BLaER1 (cell line): ENCODE measurements at regions not wholly inside any gene's neighbourhood (a gene's known extent, or its start where the extent isn't known, plus 50 kb on each side); places are given as distances from the start of the nearest gene placed in this dataset.

Experiments used
- H3K27ac ChIP-seq: shearing (Covaris generic); formaldehyde crosslinking; 2 replicates; pipeline ENCODE4 v1.8.1; 2022
- H3K27me3 ChIP-seq: shearing (Covaris generic); formaldehyde crosslinking; 2 replicates; pipeline ENCODE4 v1.8.1; 2022
- H3K36me3 ChIP-seq: shearing (Covaris generic); formaldehyde crosslinking; 2 replicates; pipeline ENCODE4 v1.8.1; 2022
- H3K4me1 ChIP-seq: shearing (Covaris generic); formaldehyde crosslinking; 2 replicates; pipeline ENCODE4 v1.8.1; 2022
- H3K4me2 ChIP-seq: shearing (Covaris generic); formaldehyde crosslinking; 2 replicates; pipeline ENCODE4 v1.8.1; 2022
- H3K4me3 ChIP-seq: shearing (Covaris generic); formaldehyde crosslinking; 2 replicates; pipeline ENCODE4 v1.8.1; 2022
- H3K9ac ChIP-seq: shearing (Covaris generic); formaldehyde crosslinking; 2 replicates; pipeline ENCODE4 v1.8.1; 2022
- H3K9me3 ChIP-seq: shearing (Covaris generic); formaldehyde crosslinking; 2 replicates; pipeline ENCODE4 v1.8.1; 2022
- H4K20me1 ChIP-seq: shearing (Covaris generic); formaldehyde crosslinking; 2 replicates; pipeline ENCODE4 v1.8.1; 2022
- Cebpa-rat ChIP-seq: shearing (Covaris generic); IDR thresholded peaks from 2 replicates; pipeline ENCODE4 v1.8.1; 2022

DNA sequence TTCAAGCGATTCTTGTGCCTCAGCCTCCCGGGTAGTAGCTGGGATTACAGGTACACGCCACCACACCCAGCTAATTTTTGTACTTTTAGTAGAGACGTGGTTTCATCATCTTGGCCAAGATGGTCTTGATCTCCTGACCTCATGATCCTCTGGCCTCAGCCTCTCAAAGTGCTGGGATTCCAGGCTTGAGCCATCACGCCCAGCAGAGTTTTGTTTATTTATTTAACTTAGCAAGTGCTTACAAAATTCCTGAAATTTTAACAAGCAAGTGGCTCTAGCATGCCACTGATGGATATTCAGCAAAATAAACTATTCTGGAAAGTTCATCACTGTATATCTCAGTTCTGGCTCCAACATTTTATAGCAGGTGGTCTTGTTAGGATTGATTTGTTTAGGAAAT is 585.9 kb downstream of the OTOL1 start:
- Histone ChIP-seq H3K36me3 (no peaks in the 10 kb centered on the region), H4K20me1 (no peaks in the 10 kb centered on the region), H3K27ac (no peak overlapping the region), H3K4me1 (no peaks in the 10 kb centered on the region), H3K4me3 (no peak overlapping the region), H3K9me3 (no peaks in the 10 kb centered on the region), H3K27me3 (no peaks in the 10 kb centered on the region), H3K9ac (no peak overlapping the region), H3K4me2 (no peak overlapping the region)
- TF ChIP-seq Cebpa-rat: no peak

DNA sequence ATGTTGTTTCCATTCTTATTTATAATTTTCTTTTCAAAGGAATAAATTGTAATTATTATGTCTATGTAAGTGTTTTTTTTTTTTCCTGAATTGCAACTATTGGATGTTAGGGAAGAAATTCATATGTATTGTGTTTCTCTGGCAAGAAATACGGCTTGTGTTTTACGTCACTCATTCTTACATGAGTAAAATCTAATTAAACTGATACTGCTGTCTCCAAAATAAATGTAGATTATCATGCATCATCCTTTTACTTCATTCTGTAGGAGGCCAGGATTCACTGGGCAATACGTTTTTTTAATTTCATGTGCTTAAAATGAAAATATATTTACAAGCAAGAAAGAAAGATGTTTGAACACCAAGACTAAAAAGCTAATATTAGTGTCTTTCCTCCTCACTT is 590.8 kb downstream of the OTOL1 start:
- Histone ChIP-seq H3K27ac (no peak overlapping the region), H3K4me3 (no peak overlapping the region), H3K4me1 (no peaks in the 10 kb centered on the region), H3K9ac (no peak overlapping the region), H3K36me3 (no peaks in the 10 kb centered on the region), H4K20me1 (no peaks in the 10 kb centered on the region), H3K4me2 (no peak overlapping the region), H3K27me3 (no peaks in the 10 kb centered on the region), H3K9me3 (no peaks in the 10 kb centered on the region)
- no peak for TF ChIP-seq Cebpa-rat

DNA sequence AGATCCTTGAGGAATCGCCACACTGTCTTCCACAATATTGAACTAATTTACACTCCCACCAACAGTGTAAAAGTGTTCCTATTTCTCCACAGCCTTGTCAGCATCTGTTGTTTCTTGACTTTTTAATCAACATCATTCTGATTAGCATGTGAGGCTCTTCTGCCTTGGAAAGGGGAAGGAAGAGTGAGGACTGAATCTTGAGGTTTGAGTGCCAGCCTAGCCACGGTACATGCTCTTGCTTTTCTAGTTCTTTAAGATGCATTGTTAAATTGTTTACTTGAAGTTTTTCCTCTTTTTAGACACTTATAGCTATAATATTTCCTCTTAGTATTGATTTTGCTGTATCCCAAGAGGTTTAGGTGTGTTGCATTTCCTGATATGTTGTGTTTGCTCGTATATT is 596.1 kb downstream of the OTOL1 start:
- H3K27me3 ChIP-seq: no peaks in the 10 kb centered on the region
- no peak overlapping the region for H3K4me3 ChIP-seq
- no peak for TF ChIP-seq Cebpa-rat

DNA sequence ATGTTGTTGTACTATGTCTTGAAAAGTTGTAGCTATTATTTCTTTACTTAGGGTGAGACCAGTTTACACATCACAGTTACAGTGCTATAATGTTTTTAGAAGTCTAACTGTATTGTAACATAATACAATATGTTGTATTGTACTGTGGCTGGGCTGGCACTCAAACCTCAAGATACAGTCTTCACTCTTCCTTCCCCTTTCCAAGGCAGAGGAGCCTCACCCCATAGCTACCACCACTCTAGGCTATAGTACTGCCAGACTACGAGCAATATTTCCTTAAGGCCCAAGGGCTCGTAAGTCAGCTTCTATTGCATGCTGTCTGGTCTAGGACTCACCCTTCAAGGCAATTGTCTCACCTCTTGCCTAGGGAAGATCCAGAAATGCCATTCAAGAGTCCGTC is 597.7 kb downstream of the OTOL1 start:
- Histone ChIP-seq H3K9ac (no peak overlapping the region), H3K36me3 (no peaks in the 10 kb centered on the region), H3K4me1 (no peaks in the 10 kb centered on the region), H3K4me2 (no peak overlapping the region), H3K27ac (no peak overlapping the region), H4K20me1 (no peaks in the 10 kb centered on the region), H3K27me3 (no peaks in the 10 kb centered on the region), H3K9me3 (no peaks in the 10 kb centered on the region), H3K4me3 (no peak overlapping the region)
- no peak for TF ChIP-seq Cebpa-rat

More for the DNA sequence above, 596.1 kb downstream of the OTOL1 start:
- Histone ChIP-seq H4K20me1 (no peaks in the 10 kb centered on the region), H3K4me1 (no peaks in the 10 kb centered on the region), H3K27ac (no peak overlapping the region), H3K9me3 (no peaks in the 10 kb centered on the region), H3K4me2 (no peak overlapping the region), H3K9ac (no peak overlapping the region), H3K36me3 (no peaks in the 10 kb centered on the region)

DNA sequence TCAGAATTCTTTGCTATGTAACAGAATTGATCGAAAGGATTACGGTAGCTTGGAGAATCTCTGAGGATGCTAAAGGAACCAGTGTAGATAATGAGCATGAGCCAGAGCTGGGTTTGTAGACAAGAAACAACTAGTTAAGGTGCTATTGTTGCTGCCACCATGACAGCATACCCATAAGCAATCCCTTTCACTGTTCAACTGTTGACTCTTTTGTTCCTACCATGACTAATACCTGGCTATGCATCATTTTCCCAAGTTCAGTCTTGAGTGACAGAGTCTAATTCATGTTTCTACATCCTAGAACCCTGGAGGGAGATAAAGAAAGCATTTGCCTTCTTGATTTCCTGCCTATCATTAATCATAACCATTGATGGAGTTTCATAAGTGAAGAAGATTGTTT is 600.3 kb downstream of the OTOL1 start:
- Histone ChIP-seq H3K4me2 (no peak overlapping the region), H3K9me3 (no peaks in the 10 kb centered on the region), H3K9ac (no peak overlapping the region), H3K27ac (no peak overlapping the region), H3K4me3 (no peak overlapping the region), H3K27me3 (no peaks in the 10 kb centered on the region), H3K36me3 (no peaks in the 10 kb centered on the region), H3K4me1 (no peaks in the 10 kb centered on the region), H4K20me1 (no peaks in the 10 kb centered on the region)
- no peak for TF ChIP-seq Cebpa-rat

DNA sequence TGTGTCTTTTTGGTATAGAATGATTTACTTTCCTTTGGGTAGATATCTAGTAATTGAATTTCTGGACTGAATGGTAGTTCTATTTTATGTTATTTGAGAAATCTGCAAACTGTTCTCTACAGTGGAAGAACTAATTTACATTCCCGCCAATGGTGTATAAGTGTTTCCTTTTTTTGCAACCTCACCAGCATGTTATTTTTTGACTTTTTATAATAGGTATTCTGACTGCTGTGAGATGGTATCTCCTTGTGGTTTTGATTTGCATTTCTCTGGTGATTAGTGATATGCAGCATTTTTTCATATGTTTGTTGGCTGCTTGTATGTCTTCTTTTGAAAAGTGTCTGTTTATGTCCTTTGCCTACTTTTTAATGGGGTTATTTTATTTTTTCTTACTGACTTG is 607.2 kb downstream of the OTOL1 start:
- Histone ChIP-seq H3K4me1 (no peaks in the 10 kb centered on the region), H3K4me2 (no peak overlapping the region), H4K20me1 (no peaks in the 10 kb centered on the region), H3K4me3 (no peak overlapping the region), H3K27ac (no peak overlapping the region), H3K9me3 (no peaks in the 10 kb centered on the region), H3K36me3 (no peaks in the 10 kb centered on the region), H3K9ac (no peak overlapping the region), H3K27me3 (no peaks in the 10 kb centered on the region)
- no peak for TF ChIP-seq Cebpa-rat

DNA sequence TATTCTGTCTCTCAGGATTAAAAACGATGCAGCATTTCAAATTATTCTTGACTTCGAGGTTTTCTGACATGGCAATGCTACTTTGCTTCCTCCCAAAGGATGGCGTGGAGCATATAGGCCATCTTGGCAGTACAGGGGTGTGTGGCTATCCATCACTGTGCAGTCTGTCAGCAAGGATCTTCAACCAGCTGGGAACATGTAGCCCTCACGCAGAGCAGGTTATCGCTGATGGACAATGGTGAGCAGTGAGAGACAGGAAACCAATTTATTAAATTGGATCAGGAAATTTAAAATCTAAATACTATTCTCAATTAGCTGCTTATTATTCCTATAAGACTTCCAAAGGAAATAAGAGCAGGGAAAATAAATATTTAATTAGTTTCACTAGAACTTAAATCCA is 615.3 kb downstream of the OTOL1 start:
- Histone ChIP-seq H3K27me3 (no peaks in the 10 kb centered on the region), H3K9me3 (no peaks in the 10 kb centered on the region), H3K27ac (no peak overlapping the region), H4K20me1 (no peaks in the 10 kb centered on the region), H3K9ac (no peak overlapping the region), H3K4me3 (no peak overlapping the region), H3K4me2 (no peak overlapping the region), H3K36me3 (no peaks in the 10 kb centered on the region), H3K4me1 (no peaks in the 10 kb centered on the region)
- TF ChIP-seq Cebpa-rat: no peak

DNA sequence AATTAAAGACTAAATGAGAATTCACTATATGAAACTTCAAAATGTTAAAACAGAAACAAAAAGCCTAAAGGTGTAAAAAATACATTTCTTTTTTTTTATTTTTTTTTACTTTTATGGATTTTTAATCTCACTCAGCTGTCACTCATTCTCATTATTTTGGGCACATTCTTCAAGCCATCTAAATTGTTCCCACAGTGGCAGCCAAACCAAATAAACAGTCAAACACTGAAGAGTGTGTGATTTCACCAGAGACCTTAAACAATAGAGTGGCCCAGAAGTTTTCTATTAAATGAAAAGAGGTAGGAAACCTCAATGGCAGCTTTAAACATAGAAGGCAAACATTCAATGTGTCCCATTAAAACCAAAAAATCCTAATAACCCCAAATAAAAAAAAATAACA is 616.1 kb downstream of the OTOL1 start:
- H3K9ac ChIP-seq: no peak overlapping the region
- no peak overlapping the region for H3K4me3 ChIP-seq
- H3K4me1 ChIP-seq: no peaks in the 10 kb centered on the region
- H3K9me3 ChIP-seq: no peaks in the 10 kb centered on the region
- no peak for TF ChIP-seq Cebpa-rat
- H3K36me3 ChIP-seq: no peaks in the 10 kb centered on the region
- no peaks in the 10 kb centered on the region for H4K20me1 ChIP-seq
- H3K4me2 ChIP-seq: no peak overlapping the region
- no peaks in the 10 kb centered on the region for H3K27me3 ChIP-seq
- H3K27ac ChIP-seq: no peak overlapping the region

DNA sequence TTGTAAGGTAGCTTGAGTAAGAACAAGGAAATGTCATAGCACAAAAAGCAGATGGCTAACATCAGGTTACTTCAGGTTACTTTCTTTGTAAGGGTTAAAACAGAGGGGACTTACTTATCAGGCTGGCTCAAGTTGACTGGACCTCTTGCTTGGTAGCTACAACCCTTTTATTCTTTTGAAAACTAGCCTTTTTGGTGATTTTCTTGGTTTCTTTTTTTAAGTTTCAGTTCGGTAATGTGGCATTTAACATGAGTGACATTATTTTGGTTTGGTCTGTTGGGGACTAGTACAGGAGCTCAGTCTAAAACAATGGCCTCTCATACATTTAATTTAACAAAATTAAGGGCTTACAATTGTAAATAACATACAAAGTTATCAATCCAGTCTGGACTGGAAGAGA is 621.4 kb downstream of the OTOL1 start:
- TF ChIP-seq Cebpa-rat: no peak
- H3K4me3 ChIP-seq: no peak overlapping the region
- H3K9me3 ChIP-seq: no peaks in the 10 kb centered on the region
- H3K27me3 ChIP-seq: no peaks in the 10 kb centered on the region
- no peaks in the 10 kb centered on the region for H3K4me1 ChIP-seq
- no peak overlapping the region for H3K27ac ChIP-seq
- no peak overlapping the region for H3K4me2 ChIP-seq
- no peak overlapping the region for H3K9ac ChIP-seq
- no peaks in the 10 kb centered on the region for H3K36me3 ChIP-seq
- H4K20me1 ChIP-seq: no peaks in the 10 kb centered on the region

DNA sequence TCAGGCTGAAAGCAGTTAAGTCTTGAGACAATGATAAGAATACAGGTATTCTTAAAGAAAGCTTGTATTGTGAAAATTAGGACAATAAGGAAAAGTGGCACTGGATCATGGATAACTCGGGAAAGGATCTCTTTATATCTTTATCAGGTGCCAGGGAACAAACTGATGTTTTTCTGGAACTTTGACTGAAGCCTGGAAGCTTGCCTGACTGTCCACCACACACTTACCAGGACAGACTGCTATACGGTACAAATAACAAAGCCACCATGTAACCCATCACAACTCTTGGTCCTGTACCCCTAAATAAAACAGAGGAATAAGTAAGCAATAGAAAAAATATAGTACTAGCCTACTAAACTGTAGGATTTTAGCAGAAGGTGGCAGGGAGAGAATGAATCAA is 623.0 kb downstream of the OTOL1 start:
- Histone ChIP-seq H3K27me3 (no peaks in the 10 kb centered on the region), H4K20me1 (no peaks in the 10 kb centered on the region), H3K4me3 (no peak overlapping the region), H3K4me2 (no peak overlapping the region), H3K4me1 (no peaks in the 10 kb centered on the region), H3K36me3 (no peaks in the 10 kb centered on the region), H3K9me3 (no peaks in the 10 kb centered on the region), H3K27ac (no peak overlapping the region), H3K9ac (no peak overlapping the region)
- no peak for TF ChIP-seq Cebpa-rat

DNA sequence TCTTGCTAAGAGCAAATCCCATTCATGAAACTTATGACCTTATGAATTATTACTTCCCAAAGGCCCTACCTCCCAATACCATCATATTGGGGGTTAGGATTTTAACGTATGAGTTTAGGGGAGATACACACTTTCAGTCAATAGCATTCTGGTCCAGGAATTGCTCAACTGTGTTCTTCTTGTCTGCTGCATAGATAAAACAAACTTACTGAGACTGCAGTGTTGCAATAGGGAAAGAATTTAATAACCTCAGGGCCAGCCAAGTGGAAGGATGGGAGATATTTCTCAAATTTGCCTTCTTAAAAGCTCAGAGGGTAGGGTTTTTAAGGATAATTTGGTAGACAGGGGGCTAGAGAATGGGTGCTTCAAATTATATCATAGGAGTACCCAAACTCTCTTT is 625.8 kb downstream of the OTOL1 start:
- H3K36me3 ChIP-seq: no peaks in the 10 kb centered on the region
- H3K4me1 ChIP-seq: no peaks in the 10 kb centered on the region
- H3K27me3 ChIP-seq: no peaks in the 10 kb centered on the region
- H3K9ac ChIP-seq: no peak overlapping the region
- no peak for TF ChIP-seq Cebpa-rat
- no peak overlapping the region for H3K27ac ChIP-seq
- H3K4me2 ChIP-seq: no peak overlapping the region
- H3K4me3 ChIP-seq: no peak overlapping the region
- H3K9me3 ChIP-seq: no peaks in the 10 kb centered on the region
- no peaks in the 10 kb centered on the region for H4K20me1 ChIP-seq
